NCI-H187 treated with DMSO at 0.1 percent for 48 hours (cell line): ENCODE measurements at regions not wholly inside any gene's neighbourhood (a gene's known extent, or its start where the extent isn't known, plus 50 kb on each side); places are given as distances from the start of the nearest gene placed in this dataset.
"Not testable (repeated sequence)": the region's sequence is repeated elsewhere in the genome, so short reads cannot be mapped to it uniquely, and the experiment has no call there.

ENCODE experiments used
- DNase-seq: peaks from one replicate; lab custom pipeline; 2025; lab: John Stamatoyannopoulos, UW

GRCh38 chr6:158881884-158882283, 62.7 kb upstream of the EZR start:
- DNase-seq, result not testable (repeated sequence)

- not testable (repeated sequence) for DNase-seq
Measured at GRCh38 chr6:158881276-158881675, 62.1 kb upstream of the EZR start.

GRCh38 chr6:158879180-158879579, 60.0 kb upstream of the EZR start:
- DNase-seq, result no peak

- DNase-seq, result no peak
Measured at GRCh38 chr6:158877716-158878115, 58.5 kb upstream of the EZR start.

GRCh38 chr6:158876886-158877285, 57.7 kb upstream of the EZR start:
- DNase-seq, result no peak

- no peak for DNase-seq
Measured at GRCh38 chr6:158870649-158870957, 51.4 kb upstream of the EZR start.

GRCh38 chr6:158869826-158870648, 50.9 kb upstream of the EZR start:
- DNase-seq, result peak; percentile 80

GRCh38 chr6:158868890-158869825, 50.0 kb upstream of the EZR start:
- peak; percentile 54 for DNase-seq
